ENCODE measurements at regions not wholly inside any gene's neighbourhood (a gene's known extent, or its start where the extent isn't known, plus 50 kb on each side); places are given as distances from the start of the nearest gene placed in this dataset.

DNA sequence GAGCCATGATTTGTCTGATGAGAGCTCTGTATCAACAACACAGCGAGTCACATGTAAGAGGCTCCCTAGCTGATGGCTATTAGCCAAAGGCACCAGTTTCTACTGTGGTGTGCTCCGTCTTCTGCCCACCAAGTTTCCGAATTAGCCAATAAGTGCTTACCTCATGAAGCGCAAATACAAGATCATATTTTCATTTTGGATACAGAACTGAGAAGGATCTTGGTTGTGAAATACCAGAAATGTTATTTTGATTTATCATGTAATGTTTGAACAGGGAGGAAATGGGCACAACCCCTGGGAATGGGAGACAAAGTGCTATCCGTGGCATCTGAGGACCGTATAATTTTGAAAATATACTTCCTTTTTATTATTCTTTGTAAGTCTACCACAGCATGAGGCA, 234.3 kb downstream of the DACT1 start:
- H3K4me3 ChIP-seq (ENCODE audit: low read depth, low read length): no peak overlapping the region

GRCh38 chr14:58873228-58873953, 235.6 kb downstream of the DACT1 start:
- H3K27me3 ChIP-seq: no peaks in the 10 kb centered on the region; the same call in 1 of the 2 replicates
- no peak for TF ChIP-seq CTCF (IDR thresholded peaks at IDR 0.05; ENCODE audit: low read depth, low read length)
- no peak for DNase-seq
- no peaks in the 10 kb centered on the region for H3K9me3 ChIP-seq
- no peaks in the 10 kb centered on the region for H3K4me1 ChIP-seq
- H3K36me3 ChIP-seq: no peaks in the 10 kb centered on the region
- H3K4me3 ChIP-seq (ENCODE audit: low read depth, low read length): no peak overlapping the region

More for the DNA sequence above, 234.3 kb downstream of the DACT1 start:
- TF ChIP-seq CTCF (IDR thresholded peaks at IDR 0.05; ENCODE audit: low read depth, low read length): no peak
- no peaks in the 10 kb centered on the region for H3K36me3 ChIP-seq
- no peak for DNase-seq
- no peaks in the 10 kb centered on the region for H3K4me1 ChIP-seq
- H3K27me3 ChIP-seq: no peaks in the 10 kb centered on the region; the same call in 1 of the 2 replicates
- no peaks in the 10 kb centered on the region for H3K9me3 ChIP-seq

DNA sequence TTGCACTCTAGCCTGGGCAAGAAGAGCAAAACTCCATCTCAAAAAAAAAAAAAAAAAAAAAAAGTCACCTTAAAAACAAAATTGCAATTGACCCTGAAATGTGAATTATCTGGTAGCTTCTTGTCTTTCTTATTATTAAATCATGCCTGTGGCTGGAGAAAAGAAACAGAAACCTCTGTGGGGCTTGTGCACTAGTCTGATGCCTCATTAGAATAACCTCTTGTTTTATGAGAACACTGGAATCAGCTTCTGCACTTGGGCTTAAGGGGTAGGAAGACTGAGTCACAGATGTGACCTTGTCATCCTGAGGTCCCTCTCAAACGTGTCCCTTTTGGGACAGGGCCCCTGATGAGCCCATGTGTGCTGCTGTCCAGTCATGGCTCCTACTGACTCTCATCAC, 237.9 kb downstream of the DACT1 start:
- no peak overlapping the region for H3K4me3 ChIP-seq (ENCODE audit: low read depth, low read length)
- no peaks in the 10 kb centered on the region; the same call in 1 of the 2 replicates for H3K27me3 ChIP-seq
- H3K36me3 ChIP-seq: no peaks in the 10 kb centered on the region
- no peak for DNase-seq
- no peaks in the 10 kb centered on the region for H3K9me3 ChIP-seq
- H3K4me1 ChIP-seq: no peaks in the 10 kb centered on the region
- TF ChIP-seq CTCF (IDR thresholded peaks at IDR 0.05; ENCODE audit: low read depth, low read length): no peak

GRCh38 chr14:58876608-58877007, 238.8 kb downstream of the DACT1 start:
- Histone ChIP-seq H3K36me3 (no peaks in the 10 kb centered on the region), H3K4me1 (no peaks in the 10 kb centered on the region), H3K27me3 (no peaks in the 10 kb centered on the region; the same call in 1 of the 2 replicates), H3K4me3 (ENCODE audit: low read depth, low read length) (no peak overlapping the region), H3K9me3 (no peaks in the 10 kb centered on the region)
- DNase-seq: no peak
- no peak for TF ChIP-seq CTCF (IDR thresholded peaks at IDR 0.05; ENCODE audit: low read depth, low read length)

DNA sequence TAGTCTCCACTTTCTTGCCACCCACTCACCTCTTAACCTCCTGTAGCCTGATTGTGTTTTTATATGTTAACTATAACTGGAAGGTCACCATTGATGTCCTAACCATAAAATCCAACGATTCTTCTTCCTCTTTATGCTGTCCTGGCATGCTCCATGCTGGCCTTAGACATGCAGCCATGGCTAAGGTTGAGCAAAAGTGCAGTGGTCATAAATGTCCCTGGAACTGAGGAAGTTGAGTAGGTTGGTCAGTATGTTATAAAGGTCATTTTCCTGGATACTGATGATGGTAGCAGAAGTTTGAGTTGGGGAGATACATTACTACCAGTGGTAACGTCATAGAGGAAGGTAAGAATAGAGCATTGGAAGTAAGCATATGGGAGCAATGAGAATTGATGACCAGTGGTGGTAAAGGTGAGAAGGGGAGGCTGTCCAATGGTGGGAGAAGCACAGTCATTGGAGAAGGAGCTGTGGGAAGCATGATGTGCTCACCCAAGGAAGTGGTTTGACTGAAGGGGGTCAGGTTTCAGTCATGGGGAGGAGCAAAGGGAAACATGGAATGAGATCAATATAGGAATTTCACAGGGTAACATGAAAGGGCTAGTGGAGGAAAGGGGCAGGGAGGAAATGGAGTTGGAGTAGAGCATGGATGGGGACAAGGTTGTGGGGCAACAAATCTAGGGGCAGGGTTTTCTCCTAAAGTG, 240.8 kb downstream of the DACT1 start:
- H3K27me3 ChIP-seq: no peaks in the 10 kb centered on the region
- no peak for DNase-seq
- no peaks in the 10 kb centered on the region for H3K36me3 ChIP-seq
- TF ChIP-seq CTCF (IDR thresholded peaks at IDR 0.05; ENCODE audit: low read depth, low read length): no peak
- H3K4me3 ChIP-seq (ENCODE audit: low read depth, low read length): no peak overlapping the region
- no peaks in the 10 kb centered on the region for H3K9me3 ChIP-seq
- no peaks in the 10 kb centered on the region; the same call in 1 of the 2 replicates for H3K4me1 ChIP-seq

DNA sequence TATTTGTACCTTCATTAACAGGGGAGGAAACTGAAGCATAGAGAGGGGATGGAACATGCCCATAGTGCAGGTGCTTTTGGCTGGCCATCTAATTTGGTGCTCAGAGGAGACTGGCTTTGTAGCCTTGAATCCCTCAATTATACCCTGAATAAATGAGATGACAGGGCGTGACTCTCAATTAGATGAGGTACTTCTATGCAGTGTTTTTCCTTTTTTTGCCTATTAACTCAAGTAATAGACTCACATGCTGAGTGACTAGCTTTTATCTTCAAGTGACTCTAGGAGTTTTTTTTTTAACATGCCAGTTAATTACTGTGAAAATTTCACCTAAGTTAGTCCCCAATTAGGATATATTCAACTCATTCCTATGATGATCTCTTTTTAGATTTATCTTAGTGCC, 243.7 kb downstream of the DACT1 start:
- H3K4me3 ChIP-seq (ENCODE audit: low read depth, low read length): no peak overlapping the region
- DNase-seq: no peak
- no peaks in the 10 kb centered on the region for H3K9me3 ChIP-seq
- TF ChIP-seq CTCF (IDR thresholded peaks at IDR 0.05; ENCODE audit: low read depth, low read length): no peak
- no peaks in the 10 kb centered on the region; the same call in 1 of the 2 replicates for H3K27me3 ChIP-seq
- H3K4me1 ChIP-seq: no peaks in the 10 kb centered on the region; the same call in 1 of the 2 replicates
- no peaks in the 10 kb centered on the region for H3K36me3 ChIP-seq
